ENCODE measurements at regions not wholly inside any gene's neighbourhood (a gene's known extent, or its start where the extent isn't known, plus 50 kb on each side); places are given as distances from the start of the nearest gene placed in this dataset.

DNA sequence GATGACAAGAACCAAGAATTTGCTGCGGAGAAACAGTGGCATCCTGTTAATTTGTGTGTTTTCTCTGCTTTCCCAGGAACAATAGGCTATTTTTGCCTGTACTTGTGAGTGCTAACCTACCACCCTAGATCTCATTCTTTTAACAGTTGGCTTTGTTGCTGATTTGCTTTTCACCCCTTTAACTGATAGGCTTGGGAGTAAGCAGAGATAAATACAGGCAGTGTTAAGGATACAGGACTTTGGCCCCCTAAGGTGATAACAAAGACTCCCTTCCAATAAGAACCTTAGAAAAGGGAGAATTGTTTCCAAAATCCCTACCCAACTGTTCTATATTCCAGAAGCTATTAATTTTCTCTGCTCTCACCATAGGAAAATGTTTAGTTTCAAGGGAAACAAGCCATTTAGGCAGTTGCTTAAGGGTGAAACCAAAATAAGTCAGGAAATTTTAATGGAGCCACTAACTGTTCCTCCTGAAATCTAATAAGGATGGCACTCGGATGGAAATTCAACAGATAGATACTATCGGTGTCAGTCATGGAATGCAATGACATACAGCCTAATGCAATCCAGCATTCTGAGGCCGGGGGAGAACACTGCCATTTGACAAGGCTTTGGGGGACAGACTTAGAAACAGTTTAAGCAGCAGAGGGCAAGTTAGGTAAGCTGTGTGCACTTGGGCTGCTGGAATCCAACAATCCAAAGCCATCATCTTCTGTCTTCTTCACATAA lies 238.8 kb downstream of the RNF152 start:
- no peak for TF ChIP-seq GATA3 (IDR thresholded peaks at IDR 0.05; ENCODE audit: low read depth, low read length)
- peak; percentile 36; the same call in 1 of the 2 replicates for TF ChIP-seq GATA2 (IDR thresholded peaks at IDR 0.05; ENCODE audit: low read depth, low read length)
